ENCODE measurements at regions not wholly inside any gene's neighbourhood (a gene's known extent, or its start where the extent isn't known, plus 50 kb on each side); places are given as distances from the start of the nearest gene placed in this dataset.

GRCh38 chr12:123056709-123057108, 76.2 kb downstream of the ARL6IP4 start:
- intact Hi-C loops (cut with DNase I): no loop called here
- no peaks in the 10 kb centered on the region for H3K9me3 ChIP-seq
- H3K27ac ChIP-seq: no peak overlapping the region
- peaks cover 27% of the 10 kb centered on the region for H3K4me1 ChIP-seq
- no peaks in the 10 kb centered on the region for H3K27me3 ChIP-seq
- H3K4me3 ChIP-seq: no peak overlapping the region
- TF ChIP-seq POLR2A (IDR thresholded peaks at IDR 0.05) (no peak), CTCF (IDR thresholded peaks at IDR 0.05) (no peak), POLR2AphosphoS5 (IDR thresholded peaks at IDR 0.05; ENCODE audit: insufficient read depth in 1 of 2, low read depth in 1 of 2) (no peak)
- DNase-seq (ENCODE audit: extremely low spot score in 2 of 2): no peak
- H3K36me3 ChIP-seq: no peaks in the 10 kb centered on the region

- Histone ChIP-seq H3K27me3 (no peaks in the 10 kb centered on the region), H3K36me3 (no peaks in the 10 kb centered on the region), H3K27ac (no peak overlapping the region), H3K4me1 (peaks cover 30% of the 10 kb centered on the region), H3K4me3 (no peak overlapping the region), H3K9me3 (no peaks in the 10 kb centered on the region)
- intact Hi-C loops (cut with DNase I): no loop called here
- TF ChIP-seq POLR2AphosphoS5 (IDR thresholded peaks at IDR 0.05; ENCODE audit: insufficient read depth in 1 of 2, low read depth in 1 of 2) (no peak), POLR2A (IDR thresholded peaks at IDR 0.05) (no peak), CTCF (IDR thresholded peaks at IDR 0.05) (no peak)
- no peak for DNase-seq (ENCODE audit: extremely low spot score in 2 of 2)
These were observed 75.6 kb downstream of the ARL6IP4 start for GRCh38 chr12:123056053-123056452.

GRCh38 chr12:123055281-123055766, 74.8 kb downstream of the ARL6IP4 start:
- Histone ChIP-seq H3K4me1 (peaks cover 35% of the 10 kb centered on the region), H3K4me3 (no peak overlapping the region), H3K36me3 (no peaks in the 10 kb centered on the region), H3K27ac (no peak overlapping the region), H3K9me3 (no peaks in the 10 kb centered on the region), H3K27me3 (no peaks in the 10 kb centered on the region)
- intact Hi-C loops (cut with DNase I): no loop called here
- TF ChIP-seq CTCF (IDR thresholded peaks at IDR 0.05): no peak
- TF ChIP-seq POLR2A (IDR thresholded peaks at IDR 0.05): no peak
- TF ChIP-seq POLR2AphosphoS5 (IDR thresholded peaks at IDR 0.05; ENCODE audit: insufficient read depth in 1 of 2, low read depth in 1 of 2): no peak
- no peak for DNase-seq (ENCODE audit: extremely low spot score in 2 of 2)

- no peak for TF ChIP-seq POLR2A (IDR thresholded peaks at IDR 0.05)
- no peak for TF ChIP-seq CTCF (IDR thresholded peaks at IDR 0.05)
- TF ChIP-seq POLR2AphosphoS5 (IDR thresholded peaks at IDR 0.05; ENCODE audit: insufficient read depth in 1 of 2, low read depth in 1 of 2): no peak
- Histone ChIP-seq H3K4me3 (no peak overlapping the region), H3K27ac (no peak overlapping the region), H3K9me3 (no peaks in the 10 kb centered on the region), H3K36me3 (no peaks in the 10 kb centered on the region), H3K4me1 (peaks cover 35% of the 10 kb centered on the region), H3K27me3 (no peaks in the 10 kb centered on the region)
- intact Hi-C loops (cut with DNase I): no loop called here
- DNase-seq (ENCODE audit: extremely low spot score in 2 of 2): no peak
These were observed 73.9 kb downstream of the ARL6IP4 start for GRCh38 chr12:123054371-123054770.

- peak overlapping the region; percentile 58 for H3K27ac ChIP-seq
- intact Hi-C loops (cut with DNase I): loop anchor here (2.0 kb wide), 1 partner anchor 57 kb away; no protein-coding TSS in a partner anchor
These were observed 71.1 kb downstream of the ARL6IP4 start for GRCh38 chr12:123051556-123051955.

More at GRCh38 chr12:123051556-123051955, 71.1 kb downstream of the ARL6IP4 start:
- no peak overlapping the region for H3K4me3 ChIP-seq
- peaks cover 24% of the 10 kb centered on the region for H3K4me1 ChIP-seq
- no peaks in the 10 kb centered on the region for H3K27me3 ChIP-seq
- no peak for DNase-seq (ENCODE audit: extremely low spot score in 2 of 2)
- H3K36me3 ChIP-seq: no peaks in the 10 kb centered on the region
- TF ChIP-seq POLR2AphosphoS5 (IDR thresholded peaks at IDR 0.05; ENCODE audit: insufficient read depth in 1 of 2, low read depth in 1 of 2): no peak
- no peak for TF ChIP-seq CTCF (IDR thresholded peaks at IDR 0.05)
- TF ChIP-seq POLR2A (IDR thresholded peaks at IDR 0.05): no peak
- no peaks in the 10 kb centered on the region for H3K9me3 ChIP-seq

Data from vagina (tissue), 2 donors.